VCaP (cell line): ENCODE measurements at regions not wholly inside any gene's neighbourhood (a gene's known extent, or its start where the extent isn't known, plus 50 kb on each side); places are given as distances from the start of the nearest gene placed in this dataset.

ENCODE experiments used
- H3K27ac ChIP-seq: fragments of 450-650 bp; 2 replicates; pipeline ENCODE4 v1.5.1; 2017
- TF ChIP-seq, protein P1 (sequence below): fragments of 450-650 bp; conservative IDR thresholded peaks from 2 replicates; pipeline ENCODE4 v1.5.1; 2017; ENCODE audit warnings: mild to moderate bottlenecking, moderate library complexity

DNA sequence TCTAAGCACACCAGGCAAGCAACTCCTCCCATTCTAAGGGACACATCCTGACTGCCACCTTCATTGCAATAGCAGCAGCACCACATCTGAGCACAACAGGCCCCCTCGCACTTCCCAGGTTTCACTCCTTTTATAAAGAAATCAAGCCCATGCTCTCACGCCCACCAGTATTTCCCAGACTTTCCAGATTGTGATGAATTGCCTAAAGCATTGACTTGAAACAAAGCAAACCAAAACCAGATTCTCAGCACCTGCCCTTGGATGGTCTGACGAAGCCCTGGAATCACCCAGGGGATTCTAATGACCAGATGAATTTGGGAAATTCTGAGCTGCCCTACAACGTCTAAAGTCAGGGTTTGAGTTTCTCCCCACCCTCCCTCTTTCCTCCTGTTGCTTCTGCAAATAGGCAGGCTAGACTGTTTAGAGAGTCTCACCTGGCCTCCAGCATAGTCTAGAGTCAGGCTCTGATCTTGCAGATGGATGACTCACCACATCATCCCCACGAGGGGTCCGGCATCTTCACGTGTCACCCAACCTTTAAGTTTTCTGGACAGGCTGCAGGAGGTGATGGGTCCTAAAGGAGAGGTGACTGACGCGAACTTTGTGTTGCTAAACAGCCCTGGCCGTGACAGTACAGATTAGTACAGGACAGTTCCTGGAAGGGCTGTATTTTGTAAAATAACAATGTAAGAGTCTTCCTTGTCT, 198.0 kb downstream of the SKIDA1 start:
- no peak overlapping the region for H3K27ac ChIP-seq

DNA sequence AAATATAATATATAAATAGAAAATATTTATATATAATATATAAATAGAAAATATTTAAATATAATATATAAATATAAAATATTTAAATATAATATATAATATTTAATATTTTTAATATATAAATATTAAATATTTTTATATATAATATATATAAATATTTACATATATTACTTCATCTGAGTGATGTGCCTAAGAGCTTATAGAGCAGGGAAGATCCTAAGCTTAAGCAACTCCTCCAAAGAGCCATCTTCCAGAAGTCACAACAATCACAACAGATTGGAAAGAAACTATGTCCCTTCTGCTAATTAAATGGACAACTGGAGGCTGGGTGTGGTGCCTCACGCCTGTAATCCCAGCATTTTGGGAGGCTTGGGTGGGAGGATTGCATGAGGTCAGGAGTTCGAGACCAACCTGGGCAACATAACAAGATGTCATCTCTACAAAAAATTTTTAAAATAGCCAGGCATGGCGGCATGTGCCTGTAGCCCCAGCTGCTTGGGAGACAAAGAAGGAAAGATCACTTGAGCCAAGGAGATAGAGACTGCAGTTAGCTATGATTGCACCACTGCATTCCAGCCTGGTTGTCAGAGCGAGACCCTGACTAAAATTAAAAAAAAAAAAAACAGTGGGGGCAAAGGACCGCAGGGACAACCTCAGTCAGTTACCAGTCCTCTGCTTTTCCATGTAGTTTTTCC, 198.7 kb downstream of the SKIDA1 start:
- H3K27ac ChIP-seq: no peak overlapping the region
- TF ChIP-seq, protein P1, sequence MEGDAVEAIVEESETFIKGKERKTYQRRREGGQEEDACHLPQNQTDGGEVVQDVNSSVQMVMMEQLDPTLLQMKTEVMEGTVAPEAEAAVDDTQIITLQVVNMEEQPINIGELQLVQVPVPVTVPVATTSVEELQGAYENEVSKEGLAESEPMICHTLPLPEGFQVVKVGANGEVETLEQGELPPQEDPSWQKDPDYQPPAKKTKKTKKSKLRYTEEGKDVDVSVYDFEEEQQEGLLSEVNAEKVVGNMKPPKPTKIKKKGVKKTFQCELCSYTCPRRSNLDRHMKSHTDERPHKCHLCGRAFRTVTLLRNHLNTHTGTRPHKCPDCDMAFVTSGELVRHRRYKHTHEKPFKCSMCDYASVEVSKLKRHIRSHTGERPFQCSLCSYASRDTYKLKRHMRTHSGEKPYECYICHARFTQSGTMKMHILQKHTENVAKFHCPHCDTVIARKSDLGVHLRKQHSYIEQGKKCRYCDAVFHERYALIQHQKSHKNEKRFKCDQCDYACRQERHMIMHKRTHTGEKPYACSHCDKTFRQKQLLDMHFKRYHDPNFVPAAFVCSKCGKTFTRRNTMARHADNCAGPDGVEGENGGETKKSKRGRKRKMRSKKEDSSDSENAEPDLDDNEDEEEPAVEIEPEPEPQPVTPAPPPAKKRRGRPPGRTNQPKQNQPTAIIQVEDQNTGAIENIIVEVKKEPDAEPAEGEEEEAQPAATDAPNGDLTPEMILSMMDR: no peak

More for the DNA sequence above, 198.0 kb downstream of the SKIDA1 start:
- TF ChIP-seq, protein P1: no peak

DNA sequence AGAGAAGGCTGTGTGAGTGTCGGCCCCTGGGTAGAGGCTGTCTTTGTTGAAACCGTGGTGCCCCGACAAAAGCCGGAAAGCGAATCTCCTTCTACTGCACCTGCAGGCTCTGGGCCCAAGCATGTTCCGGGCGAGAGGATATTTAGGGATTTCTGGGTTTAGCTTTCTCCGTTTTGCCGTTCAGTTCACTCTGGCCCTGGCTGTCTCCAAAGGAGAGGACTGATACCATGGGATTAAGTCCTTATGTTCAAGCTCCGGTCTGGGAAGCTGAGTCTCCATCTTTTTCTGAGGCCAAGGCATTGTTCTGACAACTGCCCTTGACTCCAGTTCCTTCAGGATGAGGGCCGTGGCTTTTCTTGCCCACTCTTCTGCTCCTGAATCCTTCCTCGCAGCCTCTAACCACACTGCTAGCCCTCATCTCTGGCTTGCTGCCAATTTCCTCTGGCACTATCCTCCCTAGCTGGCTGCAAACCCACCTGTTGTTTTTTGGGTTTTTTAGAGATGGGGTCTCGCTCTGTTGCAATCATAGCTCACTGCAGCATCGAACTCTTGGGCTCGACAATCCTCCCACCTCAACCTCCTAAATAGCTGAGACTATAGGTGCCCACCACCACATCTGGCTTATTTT, 206.8 kb downstream of the SKIDA1 start:
- H3K27ac ChIP-seq: no peak overlapping the region
- TF ChIP-seq, protein P1: no peak

DNA sequence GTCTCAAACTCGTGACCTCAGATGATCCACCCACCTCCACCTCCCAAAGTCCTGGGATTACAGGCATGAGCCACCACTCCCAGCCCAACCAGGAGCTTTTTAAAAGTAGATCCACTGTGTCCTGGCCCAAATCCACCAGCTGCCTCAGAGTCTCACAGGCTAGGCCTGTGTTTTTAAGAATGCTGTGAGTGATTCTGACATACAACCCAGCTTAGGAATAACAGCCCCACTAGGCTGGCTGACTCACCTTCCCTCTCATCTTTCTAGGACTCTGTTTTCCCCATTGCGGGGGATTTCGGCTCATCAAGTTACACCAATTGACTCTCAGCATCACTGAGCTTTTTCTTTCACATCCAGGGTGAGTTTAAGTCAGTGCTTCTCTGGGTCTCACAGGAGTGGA, 207.6 kb downstream of the SKIDA1 start:
- TF ChIP-seq, protein P1: no peak
- no peak overlapping the region for H3K27ac ChIP-seq

DNA sequence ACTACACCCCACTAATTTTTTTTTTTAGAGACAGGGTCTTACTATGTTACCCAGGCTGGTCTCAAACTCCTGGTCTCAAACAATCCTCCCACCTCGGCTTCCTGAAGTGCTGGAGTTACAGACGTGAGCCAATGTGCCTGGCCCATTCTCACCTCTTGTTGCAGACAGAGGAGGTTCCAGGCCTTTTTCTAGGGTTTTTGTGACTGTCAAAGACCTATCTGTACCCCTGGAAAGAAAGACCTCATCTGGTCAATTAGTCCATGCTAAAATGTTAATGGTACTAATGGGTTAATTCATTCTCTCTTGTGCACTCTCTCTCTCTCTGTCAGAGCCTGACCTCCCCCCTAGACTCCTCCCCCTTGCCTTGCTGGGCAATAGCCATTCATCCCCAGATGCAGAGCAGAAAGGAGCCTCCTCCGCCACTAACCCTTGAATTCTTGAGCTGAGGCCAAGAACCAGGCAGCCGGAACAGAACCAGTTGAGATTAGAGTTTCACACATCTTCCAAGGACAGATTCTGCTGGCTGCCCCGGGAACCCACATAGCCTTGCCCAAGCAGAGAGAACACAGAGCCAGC, 209.7 kb downstream of the SKIDA1 start:
- TF ChIP-seq, protein P1: no peak
- no peak overlapping the region for H3K27ac ChIP-seq

DNA sequence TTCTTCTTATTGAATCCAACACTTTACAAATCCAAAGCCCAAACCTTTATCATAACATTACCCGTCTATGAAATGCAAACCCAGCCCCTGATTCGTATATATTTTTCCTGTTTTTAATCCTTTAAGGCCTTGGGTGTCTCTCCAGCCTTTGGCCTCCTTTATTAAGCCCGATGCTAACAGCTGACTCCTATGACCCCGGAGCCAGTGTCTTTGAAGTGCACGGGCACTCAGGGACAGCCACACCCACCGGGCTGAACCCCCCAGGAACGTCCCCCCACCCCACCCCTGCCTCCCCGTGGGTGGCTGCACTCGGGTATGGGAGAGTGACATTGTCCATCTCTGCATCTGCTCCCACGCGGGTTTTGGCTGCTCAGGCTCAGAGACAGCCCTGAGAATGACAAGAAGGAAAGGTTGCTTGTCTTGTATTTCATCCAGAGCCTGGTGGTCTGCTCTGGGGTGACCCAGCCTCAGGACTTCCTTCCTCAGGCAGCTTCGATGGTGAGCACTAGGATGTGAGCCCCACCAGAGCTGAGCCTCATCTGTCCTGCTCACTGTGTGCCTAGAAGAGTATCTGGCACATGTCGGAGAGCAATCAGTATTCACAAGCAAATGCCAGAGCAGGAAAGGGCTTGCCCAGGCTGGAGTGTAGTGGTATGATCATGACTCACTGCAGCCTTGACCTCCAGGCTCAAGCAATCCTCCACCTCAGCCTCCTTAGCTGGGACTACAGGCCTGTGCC, 210.4 kb downstream of the SKIDA1 start:
- TF ChIP-seq, protein P1: no peak
- no peak overlapping the region for H3K27ac ChIP-seq
